H9 (cell line): ENCODE measurements at regions not wholly inside any gene's neighbourhood (a gene's known extent, or its start where the extent isn't known, plus 50 kb on each side); places are given as distances from the start of the nearest gene placed in this dataset.

Experiments used
- DNase-seq: peaks from one replicate; pipeline ENCODE4 v3.0.0-alpha.2; 2017
- H2AFZ ChIP-seq: one replicate; pipeline ENCODE4 v1.6.1; 2013; ENCODE audit warnings: mild to moderate bottlenecking, low read length, control low read depth, moderate library complexity
- H2AK5ac ChIP-seq: 2 replicates; pipeline ENCODE4 v1.6.1; 2013; ENCODE audit warnings: low read length, control low read depth, mixed read lengths; ENCODE audit not compliant: insufficient read length
- H2BK120ac ChIP-seq: one replicate; pipeline ENCODE4 v1.6.1; 2013; ENCODE audit warnings: low read depth, mild to moderate bottlenecking, low read length, control low read depth, inconsistent platforms; ENCODE audit not compliant: poor library complexity, severe bottlenecking
- H2BK12ac ChIP-seq: 2 replicates; pipeline ENCODE4 v1.6.1; 2013; ENCODE audit warnings: low read length, control low read depth, mixed read lengths, low read depth; ENCODE audit not compliant: insufficient read length
- H2BK15ac ChIP-seq: 2 replicates; pipeline ENCODE4 v1.6.1; 2013; ENCODE audit warnings: low read depth, low read length, control low read depth
- H2BK20ac ChIP-seq: one replicate; pipeline ENCODE4 v1.6.1; 2013; ENCODE audit warnings: low read depth, mild to moderate bottlenecking, low read length, control low read depth, inconsistent platforms; ENCODE audit not compliant: poor library complexity, severe bottlenecking
- H2BK5ac ChIP-seq: 2 replicates; pipeline ENCODE4 v1.6.1; 2013; ENCODE audit warnings: low read length, control low read depth, mixed read lengths; ENCODE audit not compliant: insufficient read length
- H3K14ac ChIP-seq: 2 replicates; pipeline ENCODE4 v1.6.1; 2013; ENCODE audit warnings: low read length, control low read depth; ENCODE audit not compliant: insufficient read depth
- H3K18ac ChIP-seq: 2 replicates; pipeline ENCODE4 v1.6.1; 2013; ENCODE audit warnings: low read depth, mild to moderate bottlenecking, mixed read lengths, low read length, control low read depth; ENCODE audit not compliant: insufficient read length
- H3K23ac ChIP-seq: 2 replicates; pipeline ENCODE4 v1.6.1; 2013; ENCODE audit warnings: low read length, control low read depth, mixed read lengths, low read depth; ENCODE audit not compliant: insufficient read length
- H3K23me2 ChIP-seq: 2 replicates; pipeline ENCODE4 v1.6.1; 2013; ENCODE audit warnings: low read depth, mild to moderate bottlenecking, mixed read lengths, low read length, control low read depth; ENCODE audit not compliant: insufficient read length, poor library complexity, severe bottlenecking
- H3K27ac ChIP-seq: 2 replicates; pipeline ENCODE4 v1.5.1; 2013; ENCODE audit warnings: low read length, control low read depth, mixed read lengths, low read depth; ENCODE audit not compliant: insufficient read length
- H3K27me3 ChIP-seq: 2 replicates; pipeline ENCODE4 v1.6.1; 2013; ENCODE audit warnings: low read length, control low read depth, inconsistent platforms; ENCODE audit not compliant: insufficient read depth
- H3K4ac ChIP-seq: 2 replicates; pipeline ENCODE4 v1.6.1; 2013; ENCODE audit warnings: low read depth, mild to moderate bottlenecking, control low read depth, inconsistent platforms, low read length, moderate library complexity
- H3K4me1 ChIP-seq: 2 replicates; pipeline ENCODE4 v1.6.1; 2013; ENCODE audit warnings: low read length, control low read depth, inconsistent platforms; ENCODE audit not compliant: insufficient read depth
- H3K4me2 ChIP-seq: 2 replicates; pipeline ENCODE4 v1.6.1; 2013; ENCODE audit warnings: low read length, control low read depth, mixed read lengths; ENCODE audit not compliant: insufficient read length, insufficient read depth
- H3K56ac ChIP-seq: 2 replicates; pipeline ENCODE4 v1.6.1; 2013; ENCODE audit warnings: low read depth, mild to moderate bottlenecking, mixed read lengths, low read length, control low read depth; ENCODE audit not compliant: insufficient read length
- H3K79me1 ChIP-seq: 2 replicates; pipeline ENCODE4 v1.6.1; 2013; ENCODE audit warnings: low read depth, mild to moderate bottlenecking, moderate library complexity, low read length, control low read depth, inconsistent platforms; ENCODE audit not compliant: insufficient read depth, poor library complexity, severe bottlenecking
- H3K79me2 ChIP-seq: 2 replicates; pipeline ENCODE4 v1.6.1; 2013; ENCODE audit warnings: low read length, control low read depth, inconsistent platforms; ENCODE audit not compliant: insufficient read depth
- H3K9ac ChIP-seq: 2 replicates; pipeline ENCODE4 v1.6.1; 2013; ENCODE audit warnings: low read length, control low read depth, mixed read lengths; ENCODE audit not compliant: insufficient read length; ENCODE audit errors: extremely low read depth
- H3K9me3 ChIP-seq: one replicate; pipeline ENCODE4 v1.6.1; 2013; ENCODE audit warnings: low read depth, low read length, inconsistent platforms; ENCODE audit not compliant: control insufficient read depth
- H3T11ph ChIP-seq: one replicate; pipeline ENCODE4 v1.6.1; 2013; ENCODE audit warnings: mild to moderate bottlenecking, low read length, control low read depth, inconsistent platforms
- H4K20me1 ChIP-seq: one replicate; pipeline ENCODE4 v1.6.1; 2013; ENCODE audit not compliant: control insufficient read depth, insufficient read length, insufficient read depth
- H4K5ac ChIP-seq: 2 replicates; pipeline ENCODE4 v1.6.1; 2013; ENCODE audit warnings: low read depth, mild to moderate bottlenecking, mixed read lengths, low read length, control low read depth; ENCODE audit not compliant: insufficient read length
- H4K8ac ChIP-seq: replicated peaks from 2 replicates; pipeline ENCODE4 v1.6.1; 2013; ENCODE audit warnings: low read length, control low read depth, mixed read lengths, low read depth; ENCODE audit not compliant: insufficient read length
- H4K91ac ChIP-seq: 2 replicates; pipeline ENCODE4 v1.6.1; 2013; ENCODE audit warnings: low read depth, mild to moderate bottlenecking, moderate library complexity, mixed read lengths, low read length, control low read depth; ENCODE audit not compliant: insufficient read length
- H3K27ac Mint-ChIP-seq, 3 experiments: 2 replicates in 2 of 3; 3 replicates in 1 of 3; pipeline ENCODE4 v1.8.0; 2020 to 2021; ENCODE audit warnings: mixed read lengths in 3 of 3, mild to moderate bottlenecking in 1 of 3, moderate library complexity in 1 of 3
- H3K27me3 Mint-ChIP-seq: 2 replicates; pipeline ENCODE4 v1.8.0; 2021; ENCODE audit warnings: low read depth, mild to moderate bottlenecking, moderate library complexity, mixed read lengths
- H3K36me3 Mint-ChIP-seq, 3 experiments: 2 replicates in 2 of 3; 3 replicates in 1 of 3; pipeline ENCODE4 v1.8.0; 2020 to 2021; ENCODE audit warnings: low read depth in 3 of 3, mixed read lengths in 3 of 3; ENCODE audit not compliant: insufficient read depth in 1 of 3
- H3K4me1 Mint-ChIP-seq, 2 experiments: 2 replicates each; pipeline ENCODE4 v1.8.0; 2020; ENCODE audit warnings: mixed read lengths in 2 of 2
- H3K4me3 Mint-ChIP-seq, 2 experiments: 2 replicates in 1 of 2; 3 replicates in 1 of 2; pipeline ENCODE4 v1.8.0; 2020 to 2021; ENCODE audit warnings: mild to moderate bottlenecking in 2 of 2, mixed read lengths in 2 of 2, moderate library complexity in 1 of 2
- H3K9me3 Mint-ChIP-seq, 2 experiments: 2 replicates in 1 of 2; 3 replicates in 1 of 2; pipeline ENCODE4 v1.8.0; 2020; ENCODE audit warnings: mild to moderate bottlenecking in 2 of 2, mixed read lengths in 2 of 2, moderate library complexity in 1 of 2
- CTCF ChIP-seq: fragments of 200-600 bp; sonication (generic); conservative IDR thresholded peaks from 3 replicates; pipeline ENCODE4 v1.8.0; 2021; ENCODE audit warnings: antibody characterized with exemption, mild to moderate bottlenecking
- WGBS: extraction: QIAGEN DNeasy Blood & Tissue Kit; methylation state at CpG from one replicate; pipeline ENCODE4 v1.1.7; 2013; ENCODE audit warnings: missing lambda C conversion rate, low lambda C conversion rate, mixed read lengths; ENCODE audit not compliant: insufficient read length; ENCODE audit errors: extremely low coverage; 5-methylcytosine and 5-hydroxymethylcytosine counted together

GRCh38 chr2:59307196-59307595, 1066.1 kb upstream of the FANCL start:
- H3K27me3 ChIP-seq: no peaks in the 10 kb centered on the region
- Mint-ChIP-seq H3K36me3 (no peaks in the 10 kb centered on the region), H3K4me1 (no peaks in the 10 kb centered on the region), H3K27me3 (no peaks in the 10 kb centered on the region), H3K9me3 (no peaks in the 10 kb centered on the region), H3K27ac (no peak overlapping the region), H3K4me3 (no peak overlapping the region)
- H2BK15ac ChIP-seq: no peak overlapping the region
- H3K4me1 ChIP-seq: no peaks in the 10 kb centered on the region
- H2AK5ac ChIP-seq: no peak overlapping the region
- H2BK20ac ChIP-seq: no peak overlapping the region
- H3K9ac ChIP-seq: no peak overlapping the region
- no peak overlapping the region for H4K5ac ChIP-seq
- H3K4ac ChIP-seq: no peak overlapping the region
- no peak overlapping the region for H3T11ph ChIP-seq
- H3K27ac ChIP-seq: no peak overlapping the region
- H3K18ac ChIP-seq: no peak overlapping the region
- no peak overlapping the region for H4K8ac ChIP-seq
- no peak overlapping the region for H3K14ac ChIP-seq
- H4K20me1 ChIP-seq: no peaks in the 10 kb centered on the region
- H3K79me1 ChIP-seq: no peaks in the 10 kb centered on the region
- no peaks in the 10 kb centered on the region for H3K79me2 ChIP-seq
- H3K9me3 ChIP-seq: no peaks in the 10 kb centered on the region
- WGBS: no CpG with 5 or more reads among the region's 1 CpG
- H2AFZ ChIP-seq: no peak overlapping the region
- H3K23ac ChIP-seq: no peak overlapping the region
- H2BK5ac ChIP-seq: no peak overlapping the region
- no peak overlapping the region for H3K4me2 ChIP-seq
- H2BK120ac ChIP-seq: no peak overlapping the region
- no peak overlapping the region for H3K56ac ChIP-seq
- no peak for DNase-seq
- no peak for TF ChIP-seq CTCF
- H2BK12ac ChIP-seq: no peak overlapping the region
- no peaks in the 10 kb centered on the region for H3K23me2 ChIP-seq
- no peak overlapping the region for H4K91ac ChIP-seq
